GM12891 (cell line): ENCODE measurements at regions not wholly inside any gene's neighbourhood (a gene's known extent, or its start where the extent isn't known, plus 50 kb on each side); places are given as distances from the start of the nearest gene placed in this dataset.

Source experiments
- POLR2A ChIP-seq: IDR thresholded peaks from 2 replicates; pipeline ENCODE4 v1.6.1; 2011; ENCODE audit warnings: low read depth, low read length, control low read depth
- POLR2AphosphoS5 ChIP-seq: IDR thresholded peaks from 2 replicates; pipeline ENCODE4 v1.6.1; 2011; ENCODE audit warnings: low read depth, low read length, control low read depth
- POU2F2 ChIP-seq: IDR thresholded peaks from 2 replicates; pipeline ENCODE4 v1.6.1; 2011; ENCODE audit warnings: low read depth, mild to moderate bottlenecking, control low read depth, low read length, moderate library complexity
- SPI1 ChIP-seq: IDR thresholded peaks from 2 replicates; pipeline ENCODE4 v1.6.1; 2011; ENCODE audit warnings: low read depth, low read length, control low read depth
- TAF1 ChIP-seq: IDR thresholded peaks from 2 replicates; pipeline ENCODE4 v1.6.1; 2011; ENCODE audit warnings: low read depth, low read length, control low read depth

DNA sequence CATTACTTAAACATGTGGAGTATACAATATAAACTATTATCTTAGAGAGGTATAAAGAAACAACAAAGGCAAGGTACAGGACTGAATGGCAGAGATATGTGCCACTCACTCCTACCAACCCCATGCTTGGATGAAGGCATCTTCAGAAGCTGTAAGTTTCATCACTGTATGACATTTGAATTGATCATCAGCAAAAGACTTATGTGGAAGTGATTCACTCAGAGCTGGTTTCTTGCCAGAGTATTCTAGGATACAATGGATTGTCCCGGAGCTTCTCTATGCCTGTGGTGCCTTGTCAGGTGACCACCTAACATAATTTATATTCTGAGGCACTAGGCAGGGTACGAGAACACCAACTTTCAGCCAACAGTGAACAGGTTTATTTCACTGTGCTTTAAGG lies 392.2 kb downstream of the PPP1R2C start:
- TF ChIP-seq TAF1 (no peak), POLR2A (no peak), POLR2AphosphoS5 (no peak), SPI1 (no peak), POU2F2 (no peak)
